ENCODE measurements at regions not wholly inside any gene's neighbourhood (a gene's known extent, or its start where the extent isn't known, plus 50 kb on each side); places are given as distances from the start of the nearest gene placed in this dataset.

DNA sequence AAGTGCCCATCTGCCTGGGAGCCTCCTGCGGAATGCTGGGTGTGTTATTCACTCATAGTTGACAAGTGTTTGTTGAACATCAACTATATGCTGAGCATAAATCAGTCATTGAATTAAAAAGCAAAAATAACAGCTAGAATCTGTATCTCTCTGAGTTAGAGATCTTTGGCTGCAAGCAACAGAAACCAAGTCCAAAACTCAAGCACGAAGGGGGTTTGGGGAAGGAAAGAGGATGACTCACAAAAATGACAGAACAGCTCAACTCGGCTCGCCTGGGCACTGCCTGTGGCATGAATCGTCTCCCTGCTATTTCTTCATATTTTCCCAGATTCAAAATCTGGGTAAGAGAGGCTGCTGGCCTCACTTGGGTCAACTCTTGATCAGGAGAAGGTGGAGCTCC, 72.6 kb upstream of the NCOR2 start:
- no peaks in the 10 kb centered on the region for H3K36me3 ChIP-seq
- TF ChIP-seq EP300 (IDR thresholded peaks at IDR 0.05) (no peak), POLR2AphosphoS5 (IDR thresholded peaks at IDR 0.05) (no peak), POLR2A (IDR thresholded peaks at IDR 0.05) (no peak)
- TF ChIP-seq, protein P1, sequence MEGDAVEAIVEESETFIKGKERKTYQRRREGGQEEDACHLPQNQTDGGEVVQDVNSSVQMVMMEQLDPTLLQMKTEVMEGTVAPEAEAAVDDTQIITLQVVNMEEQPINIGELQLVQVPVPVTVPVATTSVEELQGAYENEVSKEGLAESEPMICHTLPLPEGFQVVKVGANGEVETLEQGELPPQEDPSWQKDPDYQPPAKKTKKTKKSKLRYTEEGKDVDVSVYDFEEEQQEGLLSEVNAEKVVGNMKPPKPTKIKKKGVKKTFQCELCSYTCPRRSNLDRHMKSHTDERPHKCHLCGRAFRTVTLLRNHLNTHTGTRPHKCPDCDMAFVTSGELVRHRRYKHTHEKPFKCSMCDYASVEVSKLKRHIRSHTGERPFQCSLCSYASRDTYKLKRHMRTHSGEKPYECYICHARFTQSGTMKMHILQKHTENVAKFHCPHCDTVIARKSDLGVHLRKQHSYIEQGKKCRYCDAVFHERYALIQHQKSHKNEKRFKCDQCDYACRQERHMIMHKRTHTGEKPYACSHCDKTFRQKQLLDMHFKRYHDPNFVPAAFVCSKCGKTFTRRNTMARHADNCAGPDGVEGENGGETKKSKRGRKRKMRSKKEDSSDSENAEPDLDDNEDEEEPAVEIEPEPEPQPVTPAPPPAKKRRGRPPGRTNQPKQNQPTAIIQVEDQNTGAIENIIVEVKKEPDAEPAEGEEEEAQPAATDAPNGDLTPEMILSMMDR (IDR thresholded peaks at IDR 0.05) = no peak
- no peaks in the 10 kb centered on the region for H3K9me3 ChIP-seq
- peaks cover 0 to 17% (median 0%) of the 10 kb centered on the region in 3 donors for H3K4me1 ChIP-seq
- no peak overlapping the region for H3K4me3 ChIP-seq
- no peak for ATAC-seq
- H3K27me3 ChIP-seq = no peaks in the 10 kb centered on the region
- WGBS, 2 donors (ENCODE audit: low coverage in 1 of 2) = 12 to 21% methylated on average over 5 of the region's 5 CpGs
- no peak overlapping the region for H3K27ac ChIP-seq

DNA sequence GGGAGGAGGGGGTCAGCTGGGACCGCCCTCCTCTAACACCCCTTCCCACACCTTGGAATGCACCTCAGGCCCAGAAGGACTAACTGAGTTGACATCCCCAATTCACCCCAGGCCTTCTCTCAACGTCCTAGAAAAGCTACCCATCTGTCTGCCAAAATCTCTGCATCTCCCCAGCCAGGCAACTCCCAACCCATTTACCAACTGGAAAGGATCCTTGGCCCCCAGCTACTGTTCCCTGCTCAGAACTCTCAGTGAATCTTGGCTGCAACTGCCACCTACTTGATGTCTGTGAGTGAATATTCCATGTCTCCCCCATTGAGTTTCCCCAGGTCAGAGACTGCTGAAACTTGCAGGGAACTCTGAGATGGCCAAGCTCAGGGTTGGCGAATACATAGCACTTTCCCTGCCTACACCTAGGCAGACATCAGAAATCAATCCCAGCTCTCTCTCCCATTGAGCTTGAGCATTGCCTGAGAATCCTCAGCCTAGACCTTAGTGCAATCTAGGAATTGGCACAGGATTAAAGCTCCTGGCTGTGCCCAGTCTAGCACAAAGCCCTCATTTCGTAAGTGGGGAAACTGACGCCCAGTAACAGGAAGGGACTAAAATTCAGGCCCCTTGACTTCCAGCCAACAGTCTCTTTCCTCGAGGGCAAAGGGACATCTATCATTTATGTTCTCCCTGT, 71.9 kb upstream of the NCOR2 start:
- TF ChIP-seq, protein P1 (IDR thresholded peaks at IDR 0.05) = no peak
- H3K36me3 ChIP-seq = no peaks in the 10 kb centered on the region
- no peak overlapping the region for H3K27ac ChIP-seq
- H3K9me3 ChIP-seq = no peaks in the 10 kb centered on the region
- peaks cover 0 to 17% (median 0%) of the 10 kb centered on the region in 3 donors for H3K4me1 ChIP-seq
- ATAC-seq = no peak
- WGBS, 2 donors (ENCODE audit: low coverage in 1 of 2) = 34 to 42% methylated on average over 3 to 4 of the region's 6 CpGs
- no peaks in the 10 kb centered on the region for H3K27me3 ChIP-seq
- no peak overlapping the region for H3K4me3 ChIP-seq

DNA sequence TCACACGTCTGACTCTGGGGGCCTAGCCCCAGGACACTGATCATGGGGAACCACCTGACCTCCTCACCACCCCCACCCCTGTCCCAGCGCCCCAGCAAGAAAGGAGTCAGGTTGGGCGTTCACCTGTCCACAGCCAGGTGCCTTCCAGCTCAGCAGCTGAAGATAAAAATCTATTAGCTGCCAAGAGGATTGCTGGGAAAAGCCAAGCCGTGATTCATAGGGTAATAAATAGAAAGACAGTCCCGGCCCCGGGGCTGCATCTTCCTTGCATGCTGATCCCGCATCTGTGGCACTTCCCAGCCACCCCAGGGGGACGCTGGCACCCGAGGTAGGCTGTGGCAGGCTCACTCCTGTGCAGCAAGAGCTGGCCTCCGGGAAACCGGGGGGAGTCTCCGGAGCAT, 70.2 kb upstream of the NCOR2 start:
- Histone ChIP-seq H3K4me3 (no peak overlapping the region), H3K4me1 (peaks cover 0 to 17% (median 0%) of the 10 kb centered on the region in 3 donors), H3K27me3 (no peaks in the 10 kb centered on the region), H3K9me3 (no peaks in the 10 kb centered on the region), H3K27ac (no peak overlapping the region), H3K36me3 (no peaks in the 10 kb centered on the region)
- TF ChIP-seq EP300 (IDR thresholded peaks at IDR 0.05) (no peak), POLR2AphosphoS5 (IDR thresholded peaks at IDR 0.05) (no peak), POLR2A (IDR thresholded peaks at IDR 0.05) (no peak)
- TF ChIP-seq, protein P1 (IDR thresholded peaks at IDR 0.05) = no peak
- WGBS, 2 donors (ENCODE audit: low coverage in 1 of 2) = 29% methylated on average over 1 of the region's 12 CpGs; no CpG with 5 or more reads in 1 of the 2 donors
- ATAC-seq = no peak

DNA sequence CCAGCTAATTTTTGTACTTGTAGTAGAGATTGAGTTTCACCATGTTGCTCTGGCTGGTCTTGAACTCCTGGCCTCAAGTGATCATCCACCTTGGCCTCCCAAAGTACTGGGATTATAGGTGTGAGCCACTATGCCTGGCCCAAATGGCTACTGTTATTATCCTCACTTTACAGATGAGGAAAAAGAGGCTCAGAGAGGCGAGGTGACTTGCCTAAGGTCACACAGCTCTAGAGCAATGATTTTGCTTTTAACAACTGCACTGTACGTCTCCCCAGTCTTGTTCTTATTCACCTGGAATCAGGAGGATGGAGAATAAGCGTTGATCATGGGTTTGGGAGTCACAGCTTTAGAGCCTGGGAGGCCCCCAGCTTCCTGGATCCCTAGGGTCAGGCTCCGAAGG, 69.8 kb upstream of the NCOR2 start:
- no peaks in the 10 kb centered on the region for H3K27me3 ChIP-seq
- 96% methylated on average over 3 of the region's 4 CpGs; no CpG with 5 or more reads in 1 of the 2 donors for WGBS, 2 donors (ENCODE audit: low coverage in 1 of 2)
- ATAC-seq = no peak
- H3K27ac ChIP-seq = no peak overlapping the region
- H3K36me3 ChIP-seq = no peaks in the 10 kb centered on the region
- no peak overlapping the region for H3K4me3 ChIP-seq
- no peaks in the 10 kb centered on the region for H3K9me3 ChIP-seq
- H3K4me1 ChIP-seq = peaks cover 0 to 17% (median 0%) of the 10 kb centered on the region in 3 donors
- TF ChIP-seq, protein P1 (IDR thresholded peaks at IDR 0.05) = no peak
- TF ChIP-seq EP300 (IDR thresholded peaks at IDR 0.05) (no peak), POLR2AphosphoS5 (IDR thresholded peaks at IDR 0.05) (no peak), POLR2A (IDR thresholded peaks at IDR 0.05) (no peak)

All from gastroesophageal sphincter (tissue), 4 donors.